A172 (cell line): ENCODE measurements at regions not wholly inside any gene's neighbourhood (a gene's known extent, or its start where the extent isn't known, plus 50 kb on each side); places are given as distances from the start of the nearest gene placed in this dataset.
"Not testable (repeated sequence)": the region's sequence is repeated elsewhere in the genome, so short reads cannot be mapped to it uniquely, and the experiment has no call there.

Source experiments
- DNase-seq: peaks from one replicate; pipeline ENCODE4 v3.0.0-alpha.2; 2015; ENCODE audit warnings: low spot score

DNA sequence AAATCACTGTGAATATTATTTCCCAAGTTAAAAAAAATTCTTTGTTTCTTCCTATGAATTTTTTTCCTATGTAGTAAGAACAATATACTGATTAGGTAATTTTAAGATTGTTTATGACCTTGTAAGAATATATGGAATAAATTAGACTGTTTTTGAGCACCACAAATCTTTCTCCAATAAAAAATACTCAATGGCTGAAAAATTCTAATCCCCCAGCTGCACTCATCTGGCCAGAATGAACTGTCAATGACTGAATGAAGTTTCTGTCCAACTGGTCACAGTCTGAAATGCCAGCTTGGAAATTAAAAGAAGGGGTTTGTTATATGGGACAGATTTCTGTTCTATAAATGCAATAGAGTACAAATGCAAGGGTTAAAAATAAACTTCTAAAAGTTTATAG is 569.5 kb upstream of the SEMA6A start:
- DNase-seq, result no peak

DNA sequence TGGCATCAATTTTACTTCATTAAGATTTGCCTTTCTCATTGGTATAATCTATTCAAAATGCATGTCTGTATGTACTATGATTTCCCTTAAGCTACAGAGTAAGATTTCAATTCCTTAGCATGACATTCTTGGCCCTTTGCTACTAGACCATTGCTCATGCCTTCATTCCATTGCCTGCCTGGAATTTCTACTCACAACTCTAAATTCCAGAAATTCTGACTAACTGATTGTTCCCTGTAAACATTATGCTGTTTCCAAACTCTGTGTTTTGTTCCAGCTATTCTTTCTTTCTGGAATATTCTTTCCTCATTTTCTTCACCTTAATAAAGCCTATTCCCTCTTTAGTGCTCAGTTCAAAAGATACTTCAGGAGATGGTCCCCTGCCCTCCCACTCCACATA is 568.8 kb upstream of the SEMA6A start:
- DNase-seq, result no peak

DNA sequence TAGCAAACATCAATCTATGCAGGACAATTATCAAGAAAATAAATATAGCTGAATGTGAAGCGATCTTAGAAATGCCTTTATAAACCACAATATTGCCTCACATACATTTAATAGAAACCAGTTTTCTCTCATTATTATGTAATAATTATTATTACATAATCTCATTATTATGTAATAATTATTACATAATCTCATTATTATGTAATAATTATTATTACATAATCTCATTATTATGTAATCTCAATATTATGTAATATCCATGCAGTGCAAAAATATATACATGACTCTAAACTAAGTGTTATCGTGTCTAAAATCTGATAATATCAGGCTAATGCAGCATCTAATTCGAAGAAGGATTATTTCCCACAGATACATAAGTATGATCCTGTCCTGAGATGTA is 563.9 kb upstream of the SEMA6A start:
- DNase-seq, result no peak

DNA sequence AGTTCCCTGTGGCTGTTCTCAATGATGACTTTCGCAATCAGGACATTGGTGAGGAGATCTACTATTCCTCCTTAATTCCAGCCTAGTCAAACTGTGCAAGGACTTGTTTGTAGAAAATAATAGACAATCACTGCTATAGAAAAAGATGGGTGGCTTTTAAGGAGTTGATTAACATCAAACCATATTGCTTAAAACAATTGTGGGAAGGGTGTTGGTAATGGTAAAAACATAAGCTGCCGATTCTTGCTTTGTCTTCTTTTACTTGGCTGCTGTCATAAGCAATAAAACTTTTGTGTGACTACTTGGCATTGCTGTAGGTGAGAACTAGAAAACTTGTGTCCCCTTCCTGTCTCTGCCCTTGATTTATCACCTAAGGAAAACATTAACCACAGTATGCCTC is 561.2 kb upstream of the SEMA6A start:
- DNase-seq, result no peak

DNA sequence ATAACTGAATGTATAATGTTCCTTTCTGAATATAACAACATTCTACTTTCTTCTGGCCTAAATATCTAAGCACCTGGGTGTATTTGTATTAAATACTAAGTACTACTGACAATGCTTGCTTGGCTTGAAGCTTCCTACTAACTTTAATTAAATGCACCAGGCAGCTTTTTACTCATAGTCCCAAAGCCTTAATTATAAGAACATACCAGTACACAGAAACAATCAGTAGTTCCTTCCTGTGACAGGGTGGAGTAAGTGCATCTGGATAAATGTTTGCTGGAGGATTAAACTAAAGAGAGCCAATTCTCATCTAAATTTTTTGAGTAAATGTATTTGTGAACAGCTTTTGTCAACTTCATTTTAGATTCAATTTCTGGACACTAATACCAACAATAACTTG is 558.6 kb upstream of the SEMA6A start:
- DNase-seq, result no peak

DNA sequence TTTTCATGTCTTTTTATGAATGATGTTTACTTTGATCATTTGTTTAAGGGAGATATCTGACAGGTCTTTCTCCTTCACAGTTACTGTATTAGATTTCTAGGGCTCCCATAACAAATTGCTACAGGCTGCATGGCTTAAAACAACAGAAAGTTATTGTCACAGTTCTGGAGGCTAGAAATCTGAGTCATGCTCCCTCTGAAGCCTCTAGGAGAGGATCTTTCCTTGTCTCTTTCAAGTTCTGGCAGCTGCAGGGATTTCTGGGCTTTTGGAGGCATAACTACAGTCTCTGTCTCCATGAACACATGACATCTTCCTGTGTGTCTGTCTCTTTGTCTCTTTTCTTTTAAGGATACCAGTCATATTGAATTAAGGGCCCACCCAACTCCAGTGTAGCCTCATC is 557.3 kb upstream of the SEMA6A start:
- no peak for DNase-seq

DNA sequence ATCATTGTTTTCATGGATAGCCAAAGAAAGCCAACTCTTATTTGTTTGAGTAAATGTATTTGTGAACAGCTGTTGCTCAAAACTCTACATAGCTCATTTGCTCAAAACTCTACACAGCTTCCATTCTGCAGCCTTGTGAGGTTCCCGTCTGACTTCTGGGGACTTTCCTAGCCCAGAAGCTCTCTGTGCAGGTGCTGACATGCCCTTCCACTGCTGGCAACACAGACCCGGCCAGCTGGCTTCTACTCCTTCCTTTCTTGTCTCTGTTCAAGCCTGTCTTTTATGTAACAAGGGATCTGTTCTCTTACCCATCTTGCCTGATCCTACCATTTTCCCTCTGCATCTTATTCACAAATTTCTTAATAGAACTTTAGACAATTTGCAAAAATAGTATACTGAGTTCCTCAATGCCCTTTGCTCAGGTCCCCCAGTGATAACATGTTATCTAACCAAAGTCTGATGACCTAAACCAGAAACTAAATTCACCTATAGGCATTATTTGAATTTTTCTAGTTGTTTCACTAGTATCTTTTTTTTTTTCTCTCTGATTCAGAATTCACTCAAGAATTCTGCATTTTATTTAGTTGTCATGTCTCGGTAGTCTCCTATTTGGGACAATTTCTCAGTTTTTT is 556.5 kb upstream of the SEMA6A start:
- DNase-seq, result no peak

DNA sequence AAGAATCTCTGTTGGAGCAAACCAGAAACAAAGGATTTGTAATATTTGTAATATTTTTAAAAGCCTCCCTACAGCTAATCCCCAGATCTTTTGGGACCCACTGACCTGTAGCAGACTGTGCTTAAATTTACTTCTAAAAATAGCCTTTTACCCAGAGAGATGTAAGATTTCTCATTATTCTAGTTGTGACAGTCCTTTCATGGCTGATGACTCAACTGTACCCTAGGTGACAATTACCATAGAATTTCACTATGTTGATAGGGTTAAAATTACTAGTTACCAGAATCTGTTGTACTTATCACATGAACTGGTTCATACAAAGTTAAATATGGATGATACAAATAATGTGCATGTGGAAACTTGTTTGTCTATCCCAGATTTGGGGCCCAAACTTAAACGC is 543.9 kb upstream of the SEMA6A start:
- DNase-seq, result no peak

DNA sequence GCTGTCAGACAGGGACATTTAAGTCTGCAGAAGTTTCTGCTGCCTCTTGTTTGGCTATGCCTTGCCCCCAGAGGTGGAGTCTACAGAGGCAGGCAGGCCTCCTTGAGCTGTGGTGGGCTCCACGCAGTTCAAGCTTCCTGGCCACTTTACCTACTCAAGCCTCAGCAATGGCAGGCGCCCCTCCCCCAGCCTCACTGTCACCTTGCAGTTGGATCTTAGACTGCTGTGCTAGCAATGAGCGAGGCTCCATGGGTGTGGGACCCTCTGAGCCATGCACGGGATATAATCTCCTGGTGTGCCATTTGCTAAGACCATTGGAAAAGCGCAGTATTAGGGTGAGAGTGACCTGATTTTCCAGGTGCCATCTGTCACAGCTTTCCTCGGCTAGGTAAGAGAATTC is 542.7 kb upstream of the SEMA6A start:
- DNase-seq, result not testable (repeated sequence)

DNA sequence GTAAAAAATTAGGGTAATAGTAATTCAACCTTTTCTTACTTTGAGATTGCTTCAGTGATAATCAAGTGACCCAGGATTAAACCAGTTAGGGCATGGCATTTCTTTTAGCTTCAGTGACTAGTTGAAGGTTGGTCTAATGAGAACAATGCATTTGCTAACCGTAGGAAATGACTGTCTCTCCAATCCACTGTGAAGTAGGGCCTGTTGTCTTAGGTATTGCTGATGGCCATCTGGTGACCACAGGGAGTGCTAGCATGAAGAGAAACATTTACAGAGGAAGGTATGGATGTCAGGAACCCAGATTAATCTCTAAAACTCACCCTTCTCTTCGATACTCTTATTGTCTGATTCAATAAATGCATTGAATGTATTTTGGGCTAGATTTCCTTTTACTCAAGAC is 535.9 kb upstream of the SEMA6A start:
- DNase-seq, result no peak

DNA sequence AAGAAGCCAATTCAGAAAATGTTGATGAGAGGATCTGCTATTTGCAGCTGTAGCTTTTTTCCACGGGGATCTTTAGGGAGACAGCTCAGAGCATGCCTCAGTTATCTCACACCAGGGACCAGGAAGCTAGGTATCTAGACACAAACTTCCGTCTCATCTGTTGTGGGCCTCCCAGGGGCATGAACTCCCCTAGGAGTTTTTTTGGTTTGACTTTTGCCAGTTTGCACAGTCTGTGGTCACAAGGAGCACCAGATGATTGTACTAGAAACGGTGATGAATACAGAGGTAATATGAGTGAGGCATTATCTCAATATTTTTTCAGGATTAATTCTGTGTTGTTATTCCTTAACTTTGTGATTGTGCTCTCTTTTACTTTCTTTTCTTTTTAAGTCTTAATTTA is 533.2 kb upstream of the SEMA6A start:
- no peak for DNase-seq

DNA sequence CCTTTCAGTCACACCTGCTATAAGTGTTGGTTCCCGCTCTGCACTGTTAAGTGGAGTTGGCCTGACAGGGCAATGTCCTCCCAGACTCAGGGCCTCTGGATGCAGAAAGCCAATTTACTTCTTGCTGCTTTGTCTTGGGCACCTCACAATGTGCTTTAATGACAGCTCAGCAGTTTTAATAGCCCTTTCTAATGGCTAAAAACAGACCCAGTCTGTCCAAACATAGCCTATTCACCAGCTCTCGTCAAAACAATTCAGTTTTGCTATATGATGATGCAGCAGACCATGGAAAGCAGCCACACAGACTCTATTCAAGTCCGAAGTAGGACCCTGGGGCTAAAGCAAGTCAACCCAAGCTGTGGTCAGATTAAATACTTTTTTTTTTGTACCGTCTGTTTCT is 529.1 kb upstream of the SEMA6A start:
- DNase-seq, result no peak

DNA sequence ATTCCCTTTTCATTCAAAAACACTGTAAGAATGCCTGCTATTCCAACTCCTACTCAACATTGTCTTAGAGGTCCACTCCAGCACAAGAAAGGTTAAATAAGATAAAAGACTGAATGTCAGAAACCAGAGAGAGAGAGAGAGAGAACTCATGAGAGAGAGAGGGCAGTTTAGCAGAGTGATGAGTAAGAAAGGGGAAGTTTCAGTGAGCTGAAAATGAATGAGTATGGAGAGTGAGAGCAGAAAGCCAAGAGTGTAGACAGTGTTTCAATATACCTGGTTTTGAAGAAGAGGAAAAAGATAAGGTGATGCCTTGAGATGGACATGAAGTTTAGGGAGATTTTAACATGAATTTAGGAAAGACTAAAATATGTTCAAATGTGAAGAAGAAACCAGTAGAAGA is 528.0 kb upstream of the SEMA6A start:
- no peak for DNase-seq

DNA sequence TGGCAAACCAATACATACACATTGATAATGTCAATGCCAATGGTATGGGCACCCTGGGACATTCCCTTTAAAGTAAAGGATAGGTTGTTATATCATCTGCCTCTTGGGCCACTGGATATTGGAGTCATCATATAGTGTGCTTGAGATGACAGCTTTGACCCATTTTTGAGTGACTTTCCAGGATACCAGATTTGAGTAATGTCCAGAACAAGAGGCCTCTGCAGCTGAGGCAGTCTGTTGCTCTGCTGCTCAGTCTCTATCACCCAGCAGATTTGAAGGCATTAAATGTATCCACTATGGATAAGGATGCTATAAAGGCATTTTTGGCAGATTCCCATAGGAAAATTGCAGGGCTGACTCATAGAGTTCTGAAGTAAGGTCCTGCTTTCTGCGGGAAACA is 525.6 kb upstream of the SEMA6A start:
- DNase-seq, result no peak

DNA sequence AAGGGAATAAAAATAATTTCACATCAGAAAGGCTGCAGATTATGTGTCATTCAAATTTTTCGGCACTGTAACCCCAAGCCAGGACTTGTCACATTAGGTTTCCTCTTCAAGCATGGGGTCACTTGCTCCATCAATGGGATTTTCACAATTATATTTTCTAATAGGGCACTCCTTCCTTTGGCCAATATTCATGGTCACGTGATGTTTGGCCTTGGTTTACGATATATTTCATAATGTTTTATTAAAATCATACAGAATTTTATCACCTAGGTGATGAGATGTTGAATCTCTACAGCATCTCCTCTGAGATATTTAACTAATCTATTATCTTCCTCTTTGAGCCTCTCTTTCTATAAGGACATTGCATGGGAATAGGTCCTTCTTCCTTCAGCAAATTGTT is 523.5 kb upstream of the SEMA6A start:
- DNase-seq, result no peak

DNA sequence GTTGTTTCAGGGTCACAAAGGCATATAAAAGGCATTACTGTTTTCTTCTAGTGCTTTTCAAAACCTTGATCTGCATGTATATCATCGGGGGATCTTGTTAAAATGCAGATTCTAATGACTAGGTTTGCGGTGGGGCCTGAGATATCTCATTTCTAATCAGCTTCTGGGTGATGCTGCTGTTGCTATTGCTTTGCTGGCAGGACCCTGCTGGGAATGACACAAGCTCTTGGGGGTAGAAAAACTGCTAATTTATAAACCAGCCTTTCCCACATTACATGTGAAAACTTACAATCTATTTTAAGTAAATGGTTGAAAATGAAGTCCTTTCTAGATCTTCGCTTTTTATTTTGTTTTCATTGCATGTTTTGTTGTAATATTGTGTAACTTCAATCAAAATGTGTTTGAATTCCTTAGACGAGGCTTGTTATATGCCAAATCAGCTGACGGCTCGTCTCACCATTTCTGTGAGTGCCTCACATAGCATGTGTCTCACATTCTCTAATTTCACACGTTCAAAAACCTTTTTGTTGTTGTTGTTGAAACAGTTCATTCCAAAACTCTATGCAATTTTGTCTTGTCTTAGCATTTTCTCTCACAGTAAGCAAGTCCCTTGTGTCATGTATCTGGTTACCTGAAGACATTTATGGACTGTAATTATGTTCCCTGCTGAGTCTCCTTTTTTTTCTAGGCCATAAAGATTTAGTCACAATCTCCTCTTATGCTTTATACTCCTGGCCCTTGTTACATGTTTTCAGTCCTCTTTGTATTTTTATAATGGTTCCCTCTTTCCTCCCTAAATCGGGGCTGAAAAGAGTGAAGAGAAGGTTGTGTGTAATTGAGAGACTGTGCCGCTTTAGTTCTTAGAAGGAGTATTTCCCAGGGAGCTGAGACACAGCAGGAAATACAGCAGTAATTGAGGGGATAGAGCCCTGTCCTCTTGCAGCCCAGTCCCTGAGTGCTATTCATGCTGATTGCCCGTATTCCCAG is 521.0 kb upstream of the SEMA6A start:
- DNase-seq, result no peak

DNA sequence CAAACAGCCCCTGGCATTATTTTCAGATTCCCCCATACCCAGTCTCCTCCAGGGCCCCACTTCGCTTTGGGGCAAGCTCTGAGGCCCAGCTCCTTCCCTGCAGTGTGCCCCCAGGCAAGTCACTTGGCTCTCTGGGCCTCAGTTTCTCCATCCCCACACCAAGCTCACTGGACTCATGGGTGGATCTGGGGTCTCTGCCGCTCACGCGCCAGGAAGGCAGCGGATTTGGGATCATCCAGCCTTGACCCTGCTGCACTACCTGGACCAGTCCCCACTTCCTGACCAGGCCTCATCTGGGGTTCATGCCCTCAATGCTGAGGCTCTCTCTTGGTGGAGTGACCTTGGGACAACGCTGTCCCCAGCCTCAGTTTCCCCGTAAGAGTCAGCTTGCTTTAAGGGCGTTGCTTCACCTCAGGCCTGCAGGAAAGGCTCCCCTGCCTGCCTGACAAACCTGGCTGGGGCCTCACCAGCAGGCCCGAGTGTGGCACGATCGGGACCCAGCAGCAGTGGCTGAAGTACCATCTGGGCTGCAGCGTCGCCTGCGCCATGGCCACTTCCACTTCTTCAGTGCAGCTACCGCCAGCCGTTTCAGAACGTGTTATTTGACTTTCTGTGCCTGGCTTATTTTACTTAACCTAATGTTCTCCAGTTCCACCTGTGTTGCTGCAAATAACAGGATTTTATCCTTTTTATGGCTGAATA is 519.6 kb upstream of the SEMA6A start:
- no peak for DNase-seq

DNA sequence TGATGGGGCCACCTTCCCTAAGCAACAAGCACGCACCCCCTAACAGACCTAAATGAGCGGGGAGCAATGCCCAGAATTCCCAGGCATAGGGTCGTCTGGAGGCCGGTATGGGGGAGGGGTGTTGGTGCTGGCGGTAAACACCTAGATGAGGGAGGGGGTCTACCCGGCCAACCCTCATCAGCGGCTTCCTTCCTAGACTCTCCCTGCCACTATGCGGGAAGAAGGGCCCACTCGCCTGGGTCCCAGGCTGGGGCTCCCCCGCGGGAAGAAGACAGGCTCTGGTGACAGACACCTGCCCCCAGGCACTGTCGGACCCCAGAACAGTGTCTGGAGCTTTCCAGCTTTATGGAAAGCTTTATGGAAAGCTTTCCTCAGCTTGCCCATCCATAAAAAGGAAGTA is 519.0 kb upstream of the SEMA6A start:
- no peak for DNase-seq

DNA sequence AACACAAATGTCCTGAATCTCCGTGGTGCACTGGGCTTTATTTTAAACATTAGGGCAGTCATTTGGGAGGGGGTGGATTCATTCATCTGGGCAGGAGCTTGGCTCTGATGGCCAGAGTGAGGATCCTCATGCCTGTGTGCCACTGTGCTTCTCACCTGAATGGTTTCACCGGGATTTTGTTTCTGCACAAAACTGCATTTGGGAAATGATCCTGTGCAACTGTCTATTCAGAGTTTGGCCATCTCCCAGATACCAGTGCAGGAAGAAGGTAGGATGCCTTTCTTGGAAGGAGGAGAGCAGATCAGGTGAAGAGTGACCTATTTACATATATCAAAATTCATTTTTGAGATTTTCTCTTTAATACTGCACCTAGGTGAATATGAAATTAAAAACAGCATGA is 514.4 kb upstream of the SEMA6A start:
- DNase-seq, result no peak

DNA sequence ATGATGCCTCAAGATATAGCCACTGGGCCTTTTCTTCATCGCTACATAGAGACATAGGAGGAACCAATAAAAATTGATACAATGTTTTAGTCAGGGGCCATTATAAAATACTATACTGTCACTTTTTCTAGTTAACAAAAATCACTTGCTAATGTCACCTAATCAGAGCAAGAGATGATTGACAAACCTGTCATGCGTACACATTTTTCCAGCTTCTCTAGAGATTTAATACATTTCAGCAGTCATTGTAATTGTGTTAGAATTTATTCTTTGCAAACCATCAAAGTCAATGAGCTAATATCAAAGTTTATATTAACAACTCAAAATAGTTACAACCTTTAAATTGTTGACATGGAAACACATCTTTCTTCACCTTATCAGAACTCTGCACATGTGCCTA is 513.6 kb upstream of the SEMA6A start:
- no peak for DNase-seq

DNA sequence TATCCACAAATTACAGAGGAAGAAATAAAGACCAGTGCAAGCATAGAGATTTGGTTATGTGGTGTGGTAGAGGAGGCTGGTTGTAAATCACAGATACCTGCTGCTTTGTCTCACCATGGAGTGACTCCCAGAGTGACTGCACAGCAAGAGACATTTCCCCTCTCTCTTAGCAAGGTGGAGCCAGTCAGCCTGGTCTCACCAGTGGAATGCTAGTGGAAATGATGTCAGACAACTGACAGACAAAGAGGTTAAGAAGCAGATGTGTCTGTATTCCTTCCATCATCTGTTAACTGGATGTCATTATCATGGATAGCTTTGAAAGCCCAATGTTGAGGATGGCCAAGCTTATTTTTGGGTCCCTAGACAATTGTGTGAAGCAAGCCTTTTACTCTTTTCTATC is 509.4 kb upstream of the SEMA6A start:
- no peak for DNase-seq

DNA sequence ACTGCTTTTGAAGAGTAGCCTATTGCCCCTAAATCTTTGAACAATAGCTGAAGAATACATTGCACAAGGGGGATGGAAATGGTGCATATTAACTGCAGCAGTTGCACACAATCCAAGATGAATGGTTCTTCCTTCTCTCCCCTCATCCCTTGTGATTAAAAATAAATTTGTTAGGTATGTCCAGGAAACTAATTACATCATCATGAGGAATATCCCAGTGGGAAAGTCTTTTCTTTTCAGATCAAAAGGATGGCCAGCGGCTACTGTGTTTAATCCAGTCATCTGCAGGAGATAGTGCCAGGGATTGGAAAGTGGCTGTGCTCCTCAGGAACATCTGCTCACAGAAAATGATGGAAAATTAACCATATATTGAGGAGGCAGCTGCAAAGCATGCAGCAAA is 508.4 kb upstream of the SEMA6A start:
- DNase-seq, result no peak

DNA sequence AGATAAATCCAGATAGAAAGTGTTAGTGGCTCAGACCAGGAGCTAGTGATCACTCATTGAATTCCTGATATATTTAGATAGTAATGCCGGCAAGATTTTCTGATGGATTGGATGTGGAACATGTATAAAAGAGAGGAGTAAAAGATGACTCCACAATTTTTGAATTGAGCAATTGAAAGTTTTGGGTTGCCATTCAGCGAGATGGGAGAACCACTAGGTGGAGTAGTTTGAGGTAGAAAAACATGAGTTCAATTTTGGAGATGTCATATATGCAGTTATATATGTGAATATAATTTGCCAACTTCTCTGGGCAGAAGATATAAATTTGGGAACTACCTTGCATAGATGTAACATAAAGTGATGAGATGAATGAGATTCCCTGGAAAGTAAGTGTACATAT is 502.5 kb upstream of the SEMA6A start:
- no peak for DNase-seq
